SK-N-SH (cell line): ENCODE measurements at regions not wholly inside any gene's neighbourhood (a gene's known extent, or its start where the extent isn't known, plus 50 kb on each side); places are given as distances from the start of the nearest gene placed in this dataset.

Experiments used
- CHD2 ChIP-seq: fragments of 150-350 bp; IDR thresholded peaks from 2 replicates; pipeline ENCODE4 v1.6.1; 2018; ENCODE audit warnings: low read length; ENCODE audit not compliant: partially characterized antibody
- ELF1 ChIP-seq: IDR thresholded peaks from 2 replicates; pipeline ENCODE4 v1.4.0; 2012
- EP300 ChIP-seq, 2 experiments: IDR thresholded peaks; 2 replicates each; pipeline versions ENCODE4 v1.4.0 to v1.6.1; 2012; ENCODE audit warnings: borderline replicate concordance in 1 of 2, low read depth in 1 of 2, low read length in 1 of 2
- FOXM1 ChIP-seq: IDR thresholded peaks from 2 replicates; pipeline ENCODE4 v1.4.0; 2012; ENCODE audit warnings: low read depth, mild to moderate bottlenecking
- MEF2A ChIP-seq: IDR thresholded peaks from 2 replicates; pipeline ENCODE4 v1.4.0; 2012; ENCODE audit warnings: low read depth, borderline replicate concordance
- NRF1 ChIP-seq: IDR thresholded peaks from 2 replicates; pipeline ENCODE4 v1.6.1; 2012; ENCODE audit warnings: low read depth, mild to moderate bottlenecking, low read length
- RAD21 ChIP-seq: IDR thresholded peaks from 2 replicates; pipeline ENCODE4 v1.6.1; 2012; ENCODE audit warnings: mild to moderate bottlenecking, low read length
- RFX5 ChIP-seq: IDR thresholded peaks from 2 replicates; pipeline ENCODE4 v1.6.1; 2012; ENCODE audit warnings: mild to moderate bottlenecking, improper control_type of control experiment, low read length
- SMC3 ChIP-seq: IDR thresholded peaks from 2 replicates; pipeline ENCODE4 v1.6.1; 2012; ENCODE audit warnings: low read depth, low read length, improper control_type of control experiment
- YY1 ChIP-seq: IDR thresholded peaks from 2 replicates; pipeline ENCODE4 v1.4.0; 2012; ENCODE audit warnings: low read depth, mild to moderate bottlenecking
- TF ChIP-seq, protein P1 (sequence below): fragments of 200-600 bp; sonication (generic); IDR thresholded peaks from 2 replicates; pipeline ENCODE4 v1.6.1; 2017; ENCODE audit warnings: antibody characterized with exemption, mild to moderate bottlenecking, moderate library complexity
- TF ChIP-seq, protein P2 (sequence below): IDR thresholded peaks from 2 replicates; pipeline ENCODE4 v1.4.0; 2012; ENCODE audit warnings: low read depth, borderline replicate concordance
- TF ChIP-seq, protein P3 (sequence below): IDR thresholded peaks from 2 replicates; pipeline ENCODE4 v1.4.0; 2012; ENCODE audit warnings: low read depth
- TF ChIP-seq, protein P4 (sequence below): IDR thresholded peaks from 2 replicates; pipeline ENCODE4; 2012

DNA sequence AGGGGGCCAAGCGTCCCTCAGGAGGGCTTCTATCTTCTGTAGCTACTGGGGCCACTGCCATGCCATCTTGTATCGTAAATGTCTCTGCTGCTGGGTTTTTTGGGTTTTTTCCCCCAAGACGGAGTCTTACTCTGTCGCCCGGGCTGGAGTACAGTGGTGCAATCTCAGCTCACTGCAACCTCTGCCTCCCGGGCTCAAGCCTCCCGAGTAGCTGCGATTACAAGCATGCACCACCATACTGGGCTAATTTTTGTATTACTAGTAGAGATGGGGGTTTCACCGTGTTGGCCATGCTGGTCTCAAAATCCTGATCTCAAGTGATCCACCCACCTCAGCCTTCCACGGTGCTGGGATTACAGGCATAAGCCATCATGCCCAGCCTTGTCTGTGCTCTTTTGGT is 111.3 kb upstream of the LOC128125822 start:
- TF ChIP-seq NRF1, result no peak
- TF ChIP-seq, protein P1, sequence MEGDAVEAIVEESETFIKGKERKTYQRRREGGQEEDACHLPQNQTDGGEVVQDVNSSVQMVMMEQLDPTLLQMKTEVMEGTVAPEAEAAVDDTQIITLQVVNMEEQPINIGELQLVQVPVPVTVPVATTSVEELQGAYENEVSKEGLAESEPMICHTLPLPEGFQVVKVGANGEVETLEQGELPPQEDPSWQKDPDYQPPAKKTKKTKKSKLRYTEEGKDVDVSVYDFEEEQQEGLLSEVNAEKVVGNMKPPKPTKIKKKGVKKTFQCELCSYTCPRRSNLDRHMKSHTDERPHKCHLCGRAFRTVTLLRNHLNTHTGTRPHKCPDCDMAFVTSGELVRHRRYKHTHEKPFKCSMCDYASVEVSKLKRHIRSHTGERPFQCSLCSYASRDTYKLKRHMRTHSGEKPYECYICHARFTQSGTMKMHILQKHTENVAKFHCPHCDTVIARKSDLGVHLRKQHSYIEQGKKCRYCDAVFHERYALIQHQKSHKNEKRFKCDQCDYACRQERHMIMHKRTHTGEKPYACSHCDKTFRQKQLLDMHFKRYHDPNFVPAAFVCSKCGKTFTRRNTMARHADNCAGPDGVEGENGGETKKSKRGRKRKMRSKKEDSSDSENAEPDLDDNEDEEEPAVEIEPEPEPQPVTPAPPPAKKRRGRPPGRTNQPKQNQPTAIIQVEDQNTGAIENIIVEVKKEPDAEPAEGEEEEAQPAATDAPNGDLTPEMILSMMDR, result no peak
- no peak for TF ChIP-seq EP300 (IDR thresholded peaks at IDR 0.05; ENCODE audit: borderline replicate concordance in 1 of 2, low read depth in 1 of 2, low read length in 1 of 2)
- no peak for TF ChIP-seq RAD21
- TF ChIP-seq RFX5, result no peak
- TF ChIP-seq YY1, result no peak
- TF ChIP-seq, protein P2, sequence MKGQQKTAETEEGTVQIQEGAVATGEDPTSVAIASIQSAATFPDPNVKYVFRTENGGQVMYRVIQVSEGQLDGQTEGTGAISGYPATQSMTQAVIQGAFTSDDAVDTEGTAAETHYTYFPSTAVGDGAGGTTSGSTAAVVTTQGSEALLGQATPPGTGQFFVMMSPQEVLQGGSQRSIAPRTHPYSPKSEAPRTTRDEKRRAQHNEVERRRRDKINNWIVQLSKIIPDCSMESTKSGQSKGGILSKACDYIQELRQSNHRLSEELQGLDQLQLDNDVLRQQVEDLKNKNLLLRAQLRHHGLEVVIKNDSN, result no peak
- TF ChIP-seq FOXM1, result no peak
- TF ChIP-seq SMC3, result no peak
- no peak for TF ChIP-seq ELF1
- TF ChIP-seq, protein P3, sequence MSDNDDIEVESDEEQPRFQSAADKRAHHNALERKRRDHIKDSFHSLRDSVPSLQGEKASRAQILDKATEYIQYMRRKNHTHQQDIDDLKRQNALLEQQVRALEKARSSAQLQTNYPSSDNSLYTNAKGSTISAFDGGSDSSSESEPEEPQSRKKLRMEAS, result no peak
- TF ChIP-seq MEF2A, result no peak
- TF ChIP-seq, protein P4, sequence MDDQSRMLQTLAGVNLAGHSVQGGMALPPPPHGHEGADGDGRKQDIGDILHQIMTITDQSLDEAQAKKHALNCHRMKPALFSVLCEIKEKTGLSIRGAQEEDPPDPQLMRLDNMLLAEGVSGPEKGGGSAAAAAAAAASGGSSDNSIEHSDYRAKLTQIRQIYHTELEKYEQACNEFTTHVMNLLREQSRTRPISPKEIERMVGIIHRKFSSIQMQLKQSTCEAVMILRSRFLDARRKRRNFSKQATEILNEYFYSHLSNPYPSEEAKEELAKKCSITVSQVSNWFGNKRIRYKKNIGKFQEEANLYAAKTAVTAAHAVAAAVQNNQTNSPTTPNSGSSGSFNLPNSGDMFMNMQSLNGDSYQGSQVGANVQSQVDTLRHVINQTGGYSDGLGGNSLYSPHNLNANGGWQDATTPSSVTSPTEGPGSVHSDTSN, result no peak
- TF ChIP-seq CHD2, result no peak
